Suprapubic skin (tissue), 3 donors: ENCODE measurements at regions not wholly inside any gene's neighbourhood (a gene's known extent, or its start where the extent isn't known, plus 50 kb on each side); places are given as distances from the start of the nearest gene placed in this dataset.

Experiments
- CTCF ChIP-seq, 2 donors: fragments of 200-600 bp in 1 of 2; fragments of 450-650 bp in 1 of 2; sonication (generic) in 1 of 2; IDR thresholded peaks; one replicate each; pipeline ENCODE4 v1.5.1; 2016 to 2019; ENCODE audit warnings: antibody characterized with exemption in 2 of 2, mild to moderate bottlenecking in 1 of 2, moderate library complexity in 1 of 2
- EP300 ChIP-seq: sonication (generic); formaldehyde crosslinking; IDR thresholded peaks from one replicate; pipeline ENCODE4 v1.6.1; 2017; ENCODE audit warnings: antibody characterized with exemption
- POLR2A ChIP-seq, 2 donors: fragments of 450-650 bp; IDR thresholded peaks; one replicate each; pipeline ENCODE4 v1.6.1; 2017; ENCODE audit warnings: antibody characterized with exemption in 2 of 2, mild to moderate bottlenecking in 2 of 2, moderate library complexity in 2 of 2

- TF ChIP-seq EP300 (no peak), CTCF (IDR thresholded peaks at IDR 0.05) (no peak), POLR2A (IDR thresholded peaks at IDR 0.05) (no peak)
These were observed 76.6 kb upstream of the BZW1 start for GRCh38 chr2:200735061-200735460.
